ENCODE measurements at regions not wholly inside any gene's neighbourhood (a gene's known extent, or its start where the extent isn't known, plus 50 kb on each side); places are given as distances from the start of the nearest gene placed in this dataset.

DNA sequence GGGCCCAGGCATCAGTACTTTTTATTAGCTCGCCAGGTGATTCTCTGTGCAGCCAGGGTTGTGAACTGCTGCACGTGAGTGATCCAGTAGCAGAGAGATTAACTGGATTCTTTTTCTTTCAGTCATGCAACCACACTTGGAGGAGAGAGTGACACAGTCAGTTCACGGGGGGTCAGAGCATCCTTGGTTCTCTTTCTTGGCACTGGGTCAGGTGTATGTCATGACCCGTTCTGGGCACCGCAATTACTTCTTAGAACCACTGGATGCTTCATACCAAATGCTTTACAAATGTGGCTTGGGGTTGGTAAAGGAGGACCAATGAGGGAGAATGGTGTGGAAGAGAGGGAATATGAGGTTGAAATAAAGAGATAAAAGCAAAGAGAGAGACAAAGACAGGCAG lies 368.7 kb downstream of the MLLT3 start:
- TF ChIP-seq POLR2A (IDR thresholded peaks at IDR 0.05; ENCODE audit: low read length) (no peak), GATA1 (IDR thresholded peaks at IDR 0.05; ENCODE audit: low read depth, low read length) (no peak)

Measured in erythroblast (primary cell).